HCT116 (cell line): ENCODE measurements at regions not wholly inside any gene's neighbourhood (a gene's known extent, or its start where the extent isn't known, plus 50 kb on each side); places are given as distances from the start of the nearest gene placed in this dataset.

Source experiments
- ATAC-seq: fragments of 200-7000 bp; cut with Tn5 transposase; 2 replicates; pipeline ENCODE4 v1.9.1; 2020; ENCODE audit warnings: mild to moderate bottlenecking, moderate library complexity
- BruUV-seq: library from RNA; stranded (reverse); fragments of 400-500 nt; replicated peaks from 2 replicates; lab custom pipeline; 2021; lab: Mats Ljungman, UMichigan
- CTCF ChIA-PET: fragments of 300-600 bp; sonication (Branson Sonifier 250); formaldehyde crosslinking; loops from one replicate; lab custom pipeline; 2021; ENCODE audit warnings: antibody characterized with exemption; lab: Charles Lee
- POLR2A ChIA-PET: fragments of 300-600, 350-600 bp; sonication (Branson Sonifier 250); formaldehyde crosslinking; loops from one replicate; lab custom pipeline; 2021; ENCODE audit warnings: antibody characterized with exemption; lab: Charles Lee
- RAD21 ChIA-PET, 2 experiments: fragments of 300-600 bp; sonication (Branson Sonifier 250); formaldehyde crosslinking; loops; one replicate each; lab custom pipeline; 2023; ENCODE audit warnings: low total read pairs in 2 of 2; ENCODE audit not compliant: uncharacterized antibody in 2 of 2, unreplicated experiment in 2 of 2, low non-redundant PET in 1 of 2; lab: Charles Lee
- DNase-seq: peaks from one replicate; pipeline ENCODE4 v3.0.0-alpha.2; 2010; ENCODE audit warnings: low read depth, low spot score
- H2AFZ ChIP-seq: fragments of 200-600 bp; shearing (Covaris generic), sonication (generic); 2 replicates; pipeline ENCODE4 v1.6.1; 2017; ENCODE audit warnings: low read depth, mixed run types, mixed read lengths, antibody characterized with exemption, low read length; ENCODE audit not compliant: poor library complexity, severe bottlenecking
- H3K27ac ChIP-seq: 2 replicates; pipeline ENCODE4 v1.5.1; 2012; ENCODE audit warnings: low read depth, low read length
- H3K27me3 ChIP-seq: fragments of 200-600 bp; sonication (generic); 2 replicates; pipeline ENCODE4 v1.6.1; 2016; ENCODE audit warnings: mixed run types, low read length, mixed read lengths; ENCODE audit not compliant: insufficient read depth
- H3K36me3 ChIP-seq, 2 experiments: fragments of 200-500 bp in 1 of 2; fragments of 200-600 bp in 1 of 2; sonication (Bioruptor generic) in 1 of 2; sonication (generic) in 1 of 2; 2 replicates each; pipeline versions ENCODE4 v1.5.1 to v1.6.1; 2014 to 2016; ENCODE audit warnings: low read length in 2 of 2, inconsistent platforms in 1 of 2, mixed read lengths in 1 of 2, mixed run types in 1 of 2; ENCODE audit not compliant: insufficient read depth in 2 of 2, control insufficient read depth in 1 of 2
- H3K4me1 ChIP-seq, 2 experiments: fragments of 200-600 bp in 1 of 2; sonication (generic) in 1 of 2; 2 replicates each; pipeline versions ENCODE4 v1.5.1 to v1.6.1; 2012 to 2017; ENCODE audit warnings: low read length in 2 of 2, inconsistent platforms in 1 of 2, mild to moderate bottlenecking in 1 of 2, mixed read lengths in 1 of 2, mixed run types in 1 of 2, moderate library complexity in 1 of 2; ENCODE audit not compliant: insufficient read depth in 2 of 2, control insufficient read depth in 1 of 2
- H3K4me2 ChIP-seq: fragments of 200-600 bp; sonication (generic); 2 replicates; pipeline ENCODE4 v1.6.1; 2017; ENCODE audit warnings: mixed run types, low read length, mixed read lengths
- H3K4me3 ChIP-seq, 2 experiments: fragments of 200-600 bp in 1 of 2; sonication (generic) in 1 of 2; replicated peaks in 1 of 2; 2 replicates each; pipeline ENCODE4 v1.5.1; 2011 to 2016; ENCODE audit warnings: low read length in 2 of 2, control low read depth in 1 of 2, low read depth in 1 of 2, mild to moderate bottlenecking in 1 of 2, mixed read lengths in 1 of 2, mixed run types in 1 of 2
- H3K79me2 ChIP-seq: fragments of 200-600 bp; sonication (generic); 2 replicates; pipeline ENCODE4 v1.6.1; 2017; ENCODE audit warnings: mild to moderate bottlenecking, mixed run types, low read length, moderate library complexity, mixed read lengths; ENCODE audit not compliant: insufficient read depth
- H3K9ac ChIP-seq: fragments of 200-600 bp; sonication (generic); 2 replicates; pipeline ENCODE4 v1.6.1; 2016; ENCODE audit warnings: low read length, mixed read lengths
- H3K9me2 ChIP-seq: fragments of 200-600 bp; sonication (generic), shearing (Covaris generic); 2 replicates; pipeline ENCODE4 v1.6.1; 2017; ENCODE audit warnings: mixed run types, mild to moderate bottlenecking, moderate library complexity; ENCODE audit not compliant: insufficient read depth
- H3K9me3 ChIP-seq, 2 experiments: fragments of 200-500 bp in 1 of 2; fragments of 200-600 bp in 1 of 2; sonication (Bioruptor generic) in 1 of 2; sonication (generic) in 1 of 2; 2 replicates each; pipeline ENCODE4 v1.6.1; 2014 to 2017; ENCODE audit warnings: low read length in 2 of 2, mixed read lengths in 2 of 2, inconsistent platforms in 1 of 2, low read depth in 1 of 2, mild to moderate bottlenecking in 1 of 2, mixed run types in 1 of 2, moderate library complexity in 1 of 2; ENCODE audit not compliant: control insufficient read depth in 1 of 2, insufficient read depth in 1 of 2
- H4K20me1 ChIP-seq: fragments of 200-600 bp; sonication (generic), shearing (Covaris generic); 2 replicates; pipeline ENCODE4 v1.6.1; 2017; ENCODE audit warnings: mixed run types, mild to moderate bottlenecking, moderate library complexity; ENCODE audit not compliant: insufficient read depth
- CBX3 ChIP-seq: IDR thresholded peaks from 2 replicates; pipeline ENCODE4 v1.6.1; 2012; ENCODE audit warnings: low read depth
- CTCF ChIP-seq, 3 experiments: fragments of 200-600 bp in 1 of 3; sonication (generic) in 1 of 3; IDR thresholded peaks in 2 of 3; conservative IDR thresholded peaks in 1 of 3; 2 replicates each; pipeline ENCODE4 v1.5.1; 2012 to 2017; ENCODE audit warnings: low read depth in 2 of 3, low read length in 2 of 3, antibody characterized with exemption in 1 of 3, borderline replicate concordance in 1 of 3, control low read depth in 1 of 3, mild to moderate bottlenecking in 1 of 3, mixed read lengths in 1 of 3, mixed run types in 1 of 3, moderate library complexity in 1 of 3; ENCODE audit not compliant: insufficient read depth in 1 of 3
- JUND ChIP-seq: IDR thresholded peaks from 2 replicates; pipeline ENCODE4 v1.6.1; 2012
- POLR2A ChIP-seq: IDR thresholded peaks from 2 replicates; pipeline ENCODE4 v1.7.0; 2011; ENCODE audit warnings: borderline replicate concordance; ENCODE audit not compliant: insufficient read depth, insufficient read length; ENCODE audit errors: extremely low read depth
- RAD21 ChIP-seq: IDR thresholded peaks from 2 replicates; pipeline ENCODE4 v1.6.1; 2012; ENCODE audit warnings: low read depth, mild to moderate bottlenecking
- REST ChIP-seq: IDR thresholded peaks from 2 replicates; pipeline ENCODE4 v1.6.1; 2012; ENCODE audit warnings: low read depth
- SP1 ChIP-seq: IDR thresholded peaks from 2 replicates; pipeline ENCODE4 v1.6.1; 2012; ENCODE audit warnings: low read depth
- YY1 ChIP-seq: IDR thresholded peaks from 2 replicates; pipeline ENCODE4 v1.6.1; 2011; ENCODE audit warnings: low read length, low read depth, moderate library complexity, mild to moderate bottlenecking; ENCODE audit not compliant: insufficient replicate concordance; ENCODE audit errors: extremely low read depth
- ZBTB33 ChIP-seq: IDR thresholded peaks from 2 replicates; pipeline ENCODE4 v1.6.1; 2011; ENCODE audit warnings: mild to moderate bottlenecking, low read length, moderate library complexity; ENCODE audit not compliant: insufficient replicate concordance; ENCODE audit errors: extremely low read depth
- ZNF274 ChIP-seq: fragments of 200-500 bp; sonication (Bioruptor generic); IDR thresholded peaks from 2 replicates; pipeline ENCODE4 v1.6.1; 2014; ENCODE audit warnings: mild to moderate bottlenecking, low read depth, low read length, inconsistent platforms
- intact Hi-C: fragments of 100-400 bp; cut with micrococcal nuclease; formaldehyde crosslinking; loops from 2 replicates; pipeline ENCODE4 v1.10.0; 2022

DNA sequence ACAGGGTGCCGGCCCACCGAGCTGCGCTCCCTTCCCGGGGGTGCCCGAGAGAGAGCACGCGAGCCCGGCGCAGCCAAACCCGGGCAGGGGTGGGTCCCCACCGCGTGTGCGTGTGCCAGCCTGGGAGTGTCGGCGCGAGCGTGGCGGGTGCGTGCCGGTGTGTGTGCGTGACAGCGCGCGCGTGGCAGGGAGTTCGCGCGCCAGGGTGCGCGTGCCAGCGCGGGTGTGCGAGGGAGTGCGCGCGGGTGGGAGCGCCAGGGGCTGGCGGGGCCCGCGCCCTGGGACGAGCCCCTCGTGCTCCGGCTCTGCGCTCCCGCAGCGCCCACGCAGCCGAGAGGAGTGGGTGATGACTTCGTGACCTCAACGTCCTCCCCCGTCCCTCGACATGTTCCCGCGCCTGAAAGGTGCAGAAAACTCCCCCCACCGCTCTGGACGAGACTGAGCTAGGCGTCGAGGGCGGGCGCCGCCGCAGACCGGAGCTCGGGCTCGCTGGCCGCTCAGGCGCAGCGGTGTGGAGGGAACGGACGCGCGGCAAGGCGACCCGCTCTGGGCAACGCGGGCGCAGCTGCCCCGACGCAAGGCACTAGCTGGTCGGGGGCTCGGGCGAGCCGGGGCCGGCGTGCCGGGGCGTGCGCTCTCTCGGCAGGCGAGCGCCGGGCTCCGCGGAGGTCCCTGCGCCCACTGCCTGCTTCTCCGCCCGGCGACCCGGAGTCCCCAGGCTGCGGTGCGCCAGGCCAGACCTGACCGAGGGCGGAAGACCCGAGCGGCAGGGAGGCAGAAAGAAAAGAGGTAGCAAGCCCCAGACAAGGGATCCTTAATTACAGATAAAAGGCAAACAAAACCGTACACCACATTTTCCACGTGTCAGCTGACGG lies 582.8 kb downstream of the ZEB2 start:
- no peak overlapping the region for H3K4me3 ChIP-seq
- no peaks in the 10 kb centered on the region for H3K79me2 ChIP-seq
- no peaks in the 10 kb centered on the region for H3K9me3 ChIP-seq
- ChIA-PET CTCF (no interaction called here), RAD21 (no interaction called here), POLR2A (no interaction called here)
- no TSS peak for BruUV-seq
- DNase-seq (no peak), ATAC-seq (no peak)
- no peaks in the 10 kb centered on the region for H4K20me1 ChIP-seq
- H3K9ac ChIP-seq: no peak overlapping the region
- intact Hi-C loops: no loop called here
- no peak overlapping the region for H2AFZ ChIP-seq
- no peaks in the 10 kb centered on the region for H3K9me2 ChIP-seq
- no peaks in the 10 kb centered on the region for H3K4me1 ChIP-seq
- H3K4me2 ChIP-seq: no peak overlapping the region
- H3K36me3 ChIP-seq: no peaks in the 10 kb centered on the region
- no peak for TF ChIP-seq ZNF274
- TF ChIP-seq REST: no peak
- TF ChIP-seq JUND: no peak
- no peak for TF ChIP-seq POLR2A
- TF ChIP-seq CBX3: no peak
- TF ChIP-seq RAD21: no peak
- TF ChIP-seq CTCF (IDR thresholded peaks at IDR 0.05 in 2 of 3, conservative IDR thresholded peaks at IDR 0.05 in 1 of 3; ENCODE audit: borderline replicate concordance in 1 of 3, insufficient read depth in 1 of 3, low read depth in 2 of 3, low read length in 2 of 3): no peak
- no peak for TF ChIP-seq YY1
- no peak for TF ChIP-seq SP1
- no peak for TF ChIP-seq ZBTB33
- no peak overlapping the region for H3K27ac ChIP-seq
- H3K27me3 ChIP-seq: no peaks in the 10 kb centered on the region
